Activated CD4-positive, alpha-beta T cell treated with anti-CD3 and anti-CD28 coated beads, Interleukin-2, amount 10 ng/mL, durations not matched to agents 7 days and 5 days (primary cell): ENCODE measurements at regions not wholly inside any gene's neighbourhood (a gene's known extent, or its start where the extent isn't known, plus 50 kb on each side); places are given as distances from the start of the nearest gene placed in this dataset.
"Not testable (repeated sequence)": the region's sequence is repeated elsewhere in the genome, so short reads cannot be mapped to it uniquely, and the experiment has no call there.

ENCODE experiments used
- CTCF ChIA-PET: fragments of 350-600 bp; sonication (Branson Sonifier 250); formaldehyde crosslinking; loops from one replicate; lab custom pipeline; 2021; ENCODE audit warnings: antibody characterized with exemption; lab: Charles Lee
- POLR2A ChIA-PET: fragments of 350-600 bp; sonication (Branson Sonifier 250); formaldehyde crosslinking; loops from one replicate; lab custom pipeline; 2021; ENCODE audit warnings: antibody characterized with exemption; lab: Charles Lee
- DNase-seq: peaks from one replicate; pipeline ENCODE4 v3.0.0-alpha.2; 2020
- H3K27ac Mint-ChIP-seq: one replicate; pipeline ENCODE4 v1.8.0; 2021; ENCODE audit warnings: mild to moderate bottlenecking, moderate library complexity, mixed read lengths
- H3K27me3 Mint-ChIP-seq: one replicate; pipeline ENCODE4 v1.8.0; 2021; ENCODE audit warnings: mixed read lengths
- H3K36me3 Mint-ChIP-seq: one replicate; pipeline ENCODE4 v1.8.0; 2021; ENCODE audit warnings: low read depth, mixed read lengths
- H3K4me1 Mint-ChIP-seq: one replicate; pipeline ENCODE4 v1.8.0; 2021; ENCODE audit warnings: mixed read lengths
- H3K4me3 Mint-ChIP-seq: one replicate; pipeline ENCODE4 v1.8.0; 2021; ENCODE audit warnings: mild to moderate bottlenecking, moderate library complexity, mixed read lengths
- H3K9me3 Mint-ChIP-seq: one replicate; pipeline ENCODE4 v1.8.0; 2021; ENCODE audit warnings: mixed read lengths

DNA sequence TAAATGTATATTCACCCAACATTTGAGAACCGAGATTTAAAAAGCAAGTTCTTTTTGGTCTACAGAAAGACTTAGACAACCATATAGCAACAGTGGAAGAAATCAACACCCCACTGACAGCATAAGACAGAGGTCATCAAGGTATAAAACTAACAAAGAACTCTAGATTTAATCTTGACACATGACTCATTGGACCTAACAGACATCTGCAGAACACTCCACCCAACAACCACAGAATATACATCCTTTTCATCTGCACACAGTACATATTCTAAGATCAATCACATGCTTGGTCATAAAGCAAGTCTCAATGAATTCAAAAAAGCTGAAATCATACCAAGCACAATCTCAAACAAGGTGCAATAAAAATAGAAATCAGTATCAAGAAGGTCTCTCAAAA lies 65.8 kb downstream of the SPIN4 start:
- no peak for DNase-seq
- Mint-ChIP-seq H3K4me3 (no peak overlapping the region), H3K27me3 (no peaks in the 10 kb centered on the region), H3K4me1 (no peaks in the 10 kb centered on the region), H3K36me3 (no peaks in the 10 kb centered on the region), H3K27ac (no peak overlapping the region), H3K9me3 (no peaks in the 10 kb centered on the region)
- POLR2A ChIA-PET: no interaction called here
- CTCF ChIA-PET: no interaction called here

DNA sequence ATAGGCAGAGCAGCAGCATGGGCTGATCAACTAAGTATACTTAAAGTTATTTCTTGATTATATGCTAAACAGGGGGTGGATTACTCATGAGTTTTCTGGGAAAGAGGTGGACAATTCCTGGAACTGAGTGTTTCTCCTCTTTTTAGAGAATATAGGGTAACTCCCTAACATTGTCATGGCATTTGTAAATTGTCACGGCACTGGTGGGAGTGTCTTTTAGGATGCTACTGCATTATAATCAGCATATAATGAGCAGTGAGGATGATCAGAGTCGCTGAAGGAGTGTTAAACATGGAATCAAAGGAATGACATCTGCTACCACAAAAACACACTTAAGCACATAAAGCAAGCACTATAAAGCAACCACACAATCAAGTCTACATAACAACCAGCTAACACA lies 66.5 kb downstream of the SPIN4 start:
- H3K27me3 Mint-ChIP-seq: no peaks in the 10 kb centered on the region
- CTCF ChIA-PET: no interaction called here
- no peak overlapping the region for H3K4me3 Mint-ChIP-seq
- no peak for DNase-seq
- POLR2A ChIA-PET: no interaction called here
- no peaks in the 10 kb centered on the region for H3K9me3 Mint-ChIP-seq
- H3K36me3 Mint-ChIP-seq: no peaks in the 10 kb centered on the region
- H3K27ac Mint-ChIP-seq: no peak overlapping the region
- no peaks in the 10 kb centered on the region for H3K4me1 Mint-ChIP-seq

DNA sequence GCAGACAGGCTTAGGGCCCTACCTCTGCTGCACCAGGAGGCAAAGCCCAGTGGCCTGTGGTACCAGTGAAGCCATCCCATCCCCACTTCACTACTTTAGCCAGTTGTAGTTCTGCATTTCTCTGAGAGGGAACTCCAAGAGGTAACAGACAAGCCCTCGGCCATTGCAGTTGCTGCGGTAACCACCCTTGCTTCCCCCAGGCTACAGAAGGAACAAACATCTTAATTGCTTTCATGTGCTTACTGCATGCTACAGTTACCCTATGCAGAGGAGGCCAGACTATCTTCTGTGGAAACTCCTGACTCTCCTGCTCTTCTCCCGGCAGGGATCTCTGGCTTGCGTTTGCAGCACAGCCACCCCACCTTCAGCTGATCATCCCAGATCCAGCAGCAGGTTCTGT lies 67.8 kb downstream of the SPIN4 start:
- CTCF ChIA-PET: no interaction called here
- no peak overlapping the region for H3K27ac Mint-ChIP-seq
- no peak for DNase-seq
- H3K36me3 Mint-ChIP-seq: no peaks in the 10 kb centered on the region
- H3K4me1 Mint-ChIP-seq: no peaks in the 10 kb centered on the region
- POLR2A ChIA-PET: no interaction called here
- H3K9me3 Mint-ChIP-seq: no peaks in the 10 kb centered on the region
- no peak overlapping the region for H3K4me3 Mint-ChIP-seq
- H3K27me3 Mint-ChIP-seq: no peaks in the 10 kb centered on the region

DNA sequence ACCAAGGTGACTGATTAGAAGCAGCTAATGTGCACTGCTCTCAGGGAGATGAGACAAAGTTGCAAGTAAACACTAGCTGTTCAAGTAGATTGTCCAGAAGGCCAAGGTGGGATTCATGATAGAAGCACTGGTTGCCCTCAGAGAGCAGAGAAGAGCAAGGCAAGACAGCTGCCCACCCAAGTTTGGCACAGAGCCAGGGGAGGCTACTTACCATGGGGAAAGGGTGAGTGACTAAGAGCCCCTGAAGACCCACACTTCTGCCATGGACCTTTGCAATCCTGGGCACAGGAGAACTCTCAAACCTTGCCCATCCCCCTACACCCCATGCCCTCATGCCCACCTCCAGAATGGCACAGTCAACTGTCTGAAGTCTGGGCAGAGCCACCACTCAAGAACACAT lies 68.3 kb downstream of the SPIN4 start:
- Mint-ChIP-seq H3K27me3 (no peaks in the 10 kb centered on the region), H3K4me1 (no peaks in the 10 kb centered on the region), H3K36me3 (no peaks in the 10 kb centered on the region), H3K27ac (no peak overlapping the region), H3K4me3 (no peak overlapping the region), H3K9me3 (no peaks in the 10 kb centered on the region)
- CTCF ChIA-PET: no interaction called here
- POLR2A ChIA-PET: no interaction called here
- DNase-seq: no peak

DNA sequence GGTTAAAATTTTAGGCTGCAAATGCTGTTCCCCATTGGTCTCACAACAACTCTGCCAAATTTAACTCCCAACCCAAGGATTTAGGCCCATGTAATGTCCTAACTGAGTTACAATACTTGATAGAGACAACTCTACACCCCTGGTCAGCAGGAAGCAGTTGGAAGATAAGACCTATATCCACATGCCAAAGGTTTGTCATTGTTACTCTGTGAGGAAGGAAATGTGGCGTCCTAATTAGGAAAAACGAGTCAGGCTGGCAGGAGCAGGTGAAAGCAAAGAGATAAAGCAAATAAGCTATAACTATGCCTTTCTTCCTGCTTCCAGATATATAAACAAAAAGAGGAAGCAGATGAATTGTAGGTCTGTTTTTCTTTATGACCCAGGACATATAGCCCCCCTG lies 69.1 kb downstream of the SPIN4 start:
- Mint-ChIP-seq H3K27ac (no peak overlapping the region), H3K9me3 (no peaks in the 10 kb centered on the region), H3K4me3 (no peak overlapping the region), H3K4me1 (no peaks in the 10 kb centered on the region), H3K27me3 (no peaks in the 10 kb centered on the region), H3K36me3 (no peaks in the 10 kb centered on the region)
- ChIA-PET CTCF (no interaction called here), POLR2A (no interaction called here)
- no peak for DNase-seq

GRCh38 chrX:63281465-63281864 lies 69.7 kb downstream of the SPIN4 start:
- Mint-ChIP-seq H3K9me3 (no peaks in the 10 kb centered on the region), H3K27me3 (no peaks in the 10 kb centered on the region), H3K4me1 (no peaks in the 10 kb centered on the region), H3K27ac (no peak overlapping the region), H3K36me3 (no peaks in the 10 kb centered on the region), H3K4me3 (no peak overlapping the region)
- no peak for DNase-seq
- ChIA-PET CTCF (no interaction called here), POLR2A (no interaction called here)

DNA sequence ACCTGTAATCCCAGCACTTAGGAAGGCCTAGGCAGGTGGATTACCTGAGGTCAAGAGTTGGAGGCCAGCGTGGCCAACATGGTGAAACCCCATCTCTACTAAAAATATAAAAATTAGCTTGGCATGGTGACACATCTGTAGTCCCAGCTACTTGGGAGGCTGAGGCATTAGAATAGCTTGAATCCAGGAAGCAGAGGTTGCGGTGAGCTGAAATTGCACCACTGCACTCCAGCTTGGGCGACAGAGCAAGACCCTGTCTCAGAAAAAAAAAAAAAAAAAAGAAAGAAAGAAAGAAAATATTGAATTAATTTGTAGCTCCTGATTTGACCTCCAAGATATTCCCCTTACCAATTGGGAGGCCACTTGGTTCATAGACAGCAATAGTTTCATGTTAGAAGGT lies 73.7 kb downstream of the SPIN4 start:
- H3K36me3 Mint-ChIP-seq, CTCF ChIA-PET, H3K27me3 Mint-ChIP-seq, H3K9me3 Mint-ChIP-seq, H3K4me3 Mint-ChIP-seq, DNase-seq, H3K27ac Mint-ChIP-seq, H3K4me1 Mint-ChIP-seq, POLR2A ChIA-PET: not testable (repeated sequence)

GRCh38 chrX:63275127-63275526 lies 76.0 kb downstream of the SPIN4 start:
- ChIA-PET CTCF (no interaction called here), POLR2A (no interaction called here)
- Mint-ChIP-seq H3K36me3 (no peaks in the 10 kb centered on the region), H3K4me3 (no peak overlapping the region), H3K4me1 (no peaks in the 10 kb centered on the region), H3K27ac (no peak overlapping the region), H3K9me3 (no peaks in the 10 kb centered on the region), H3K27me3 (no peaks in the 10 kb centered on the region)
- DNase-seq: peak; percentile 6

DNA sequence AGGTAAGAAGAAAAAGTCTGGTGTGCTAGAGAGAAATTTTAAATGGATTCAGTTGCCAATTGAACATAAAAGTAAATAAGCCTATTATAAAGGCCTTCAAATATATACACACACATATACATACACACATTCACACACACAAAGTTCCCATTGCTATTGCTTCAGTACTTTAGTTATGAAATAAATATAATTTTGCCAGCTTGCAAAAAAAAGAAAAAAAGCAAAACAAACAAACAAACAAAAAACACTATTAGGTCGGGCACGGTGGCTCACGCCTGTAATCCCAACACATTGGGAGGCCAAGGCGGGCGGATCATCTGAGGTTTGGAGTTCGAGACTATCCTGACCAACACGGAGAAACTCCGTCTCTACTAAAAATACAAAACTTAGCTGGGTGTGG lies 80.3 kb downstream of the SPIN4 start:
- DNase-seq: no peak
- no peaks in the 10 kb centered on the region for H3K4me1 Mint-ChIP-seq
- no peaks in the 10 kb centered on the region for H3K9me3 Mint-ChIP-seq
- H3K36me3 Mint-ChIP-seq: no peaks in the 10 kb centered on the region
- H3K4me3 Mint-ChIP-seq: no peak overlapping the region
- POLR2A ChIA-PET: no interaction called here
- no peak overlapping the region for H3K27ac Mint-ChIP-seq
- CTCF ChIA-PET: no interaction called here
- H3K27me3 Mint-ChIP-seq: no peaks in the 10 kb centered on the region

- no peaks in the 10 kb centered on the region for H3K36me3 Mint-ChIP-seq
- no peak overlapping the region for H3K4me3 Mint-ChIP-seq
- no peak for DNase-seq
- no peaks in the 10 kb centered on the region for H3K27me3 Mint-ChIP-seq
- H3K4me1 Mint-ChIP-seq: no peaks in the 10 kb centered on the region
- no peaks in the 10 kb centered on the region for H3K9me3 Mint-ChIP-seq
- H3K27ac Mint-ChIP-seq: no peak overlapping the region
- POLR2A ChIA-PET: no interaction called here
- CTCF ChIA-PET: no interaction called here
These were observed 93.0 kb downstream of the SPIN4 start for GRCh38 chrX:63258144-63258543.

- Mint-ChIP-seq H3K27me3 (peaks cover 1% of the 10 kb centered on the region), H3K27ac (no peak overlapping the region), H3K9me3 (no peaks in the 10 kb centered on the region), H3K4me1 (no peaks in the 10 kb centered on the region), H3K36me3 (no peaks in the 10 kb centered on the region), H3K4me3 (no peak overlapping the region)
- POLR2A ChIA-PET: no interaction called here
- peak; percentile 59 for DNase-seq
- CTCF ChIA-PET: interaction anchor here (0.7 to 0.9 kb wide), 2 partner anchors 13 to 908 kb away, joined by 3 read pairs; no protein-coding TSS in a partner anchor
These were observed 100.8 kb downstream of the SPIN4 start for GRCh38 chrX:63250253-63250868.

GRCh38 chrX:63242689-63243088 lies 108.4 kb downstream of the SPIN4 start:
- DNase-seq, H3K27me3 Mint-ChIP-seq, H3K27ac Mint-ChIP-seq, H3K4me1 Mint-ChIP-seq, H3K9me3 Mint-ChIP-seq, H3K36me3 Mint-ChIP-seq, H3K4me3 Mint-ChIP-seq, CTCF ChIA-PET, POLR2A ChIA-PET: not testable (repeated sequence)

- DNase-seq, H3K9me3 Mint-ChIP-seq, H3K4me1 Mint-ChIP-seq, H3K27me3 Mint-ChIP-seq, POLR2A ChIA-PET, CTCF ChIA-PET, H3K27ac Mint-ChIP-seq, H3K4me3 Mint-ChIP-seq, H3K36me3 Mint-ChIP-seq: not testable (repeated sequence)
These were observed 115.2 kb downstream of the SPIN4 start for GRCh38 chrX:63235963-63236362.

GRCh38 chrX:63233013-63233412 lies 118.1 kb downstream of the SPIN4 start:
- CTCF ChIA-PET, H3K9me3 Mint-ChIP-seq, H3K4me1 Mint-ChIP-seq, H3K27ac Mint-ChIP-seq, POLR2A ChIA-PET, H3K27me3 Mint-ChIP-seq, H3K4me3 Mint-ChIP-seq, H3K36me3 Mint-ChIP-seq, DNase-seq: not testable (repeated sequence)
